ENCODE measurements at regions not wholly inside any gene's neighbourhood (a gene's known extent, or its start where the extent isn't known, plus 50 kb on each side); places are given as distances from the start of the nearest gene placed in this dataset.
"Not testable (repeated sequence)": the region's sequence is repeated elsewhere in the genome, so short reads cannot be mapped to it uniquely, and the experiment has no call there.

GRCh38 chr12:85424581-85425348, 144.7 kb downstream of the ALX1 start:
- WGBS, 4 donors, result 46 to 61% (median 49%) methylated on average over 10 of the region's 10 CpGs
- no peak for TF ChIP-seq POLR2A (IDR thresholded peaks at IDR 0.05)
- TF ChIP-seq, protein P1, sequence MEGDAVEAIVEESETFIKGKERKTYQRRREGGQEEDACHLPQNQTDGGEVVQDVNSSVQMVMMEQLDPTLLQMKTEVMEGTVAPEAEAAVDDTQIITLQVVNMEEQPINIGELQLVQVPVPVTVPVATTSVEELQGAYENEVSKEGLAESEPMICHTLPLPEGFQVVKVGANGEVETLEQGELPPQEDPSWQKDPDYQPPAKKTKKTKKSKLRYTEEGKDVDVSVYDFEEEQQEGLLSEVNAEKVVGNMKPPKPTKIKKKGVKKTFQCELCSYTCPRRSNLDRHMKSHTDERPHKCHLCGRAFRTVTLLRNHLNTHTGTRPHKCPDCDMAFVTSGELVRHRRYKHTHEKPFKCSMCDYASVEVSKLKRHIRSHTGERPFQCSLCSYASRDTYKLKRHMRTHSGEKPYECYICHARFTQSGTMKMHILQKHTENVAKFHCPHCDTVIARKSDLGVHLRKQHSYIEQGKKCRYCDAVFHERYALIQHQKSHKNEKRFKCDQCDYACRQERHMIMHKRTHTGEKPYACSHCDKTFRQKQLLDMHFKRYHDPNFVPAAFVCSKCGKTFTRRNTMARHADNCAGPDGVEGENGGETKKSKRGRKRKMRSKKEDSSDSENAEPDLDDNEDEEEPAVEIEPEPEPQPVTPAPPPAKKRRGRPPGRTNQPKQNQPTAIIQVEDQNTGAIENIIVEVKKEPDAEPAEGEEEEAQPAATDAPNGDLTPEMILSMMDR (IDR thresholded peaks at IDR 0.05), result peak in 6 of 12 donors; percentile 13 to 42 (median 27)

DNA sequence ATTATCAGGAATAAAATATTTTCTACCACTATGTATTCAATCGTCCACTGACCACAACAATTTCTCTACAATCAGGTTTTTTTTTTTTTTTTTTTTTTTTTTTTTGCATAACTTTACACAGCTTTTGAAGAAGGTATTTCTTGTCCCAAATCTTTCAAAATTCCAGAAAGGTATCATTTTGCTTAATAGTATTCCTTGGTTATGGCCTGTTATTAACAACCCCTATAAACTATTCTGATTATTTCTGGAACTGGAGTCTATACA, 145.3 kb downstream of the ALX1 start:
- Histone ChIP-seq H3K27ac (no peak overlapping the region), H3K36me3 (no peaks in the 10 kb centered on the region), H3K27me3 (peaks cover 0 to 26% (median 0%) of the 10 kb centered on the region in 9 donors), H3K4me1 (no peaks in the 10 kb centered on the region), H3K4me3 (no peak overlapping the region), H3K9me3 (no peaks in the 10 kb centered on the region)
- WGBS, 4 donors, result 11 to 38% (median 24%) methylated on average over 1 of the region's 1 CpG
- intact Hi-C loops (cut with DNase I), result no loop called here
- TF ChIP-seq POLR2A (IDR thresholded peaks at IDR 0.05), result no peak
- TF ChIP-seq, protein P1 (IDR thresholded peaks at IDR 0.05), result no peak
- DNase-seq (no peak), ATAC-seq (no peak)

More at GRCh38 chr12:85424581-85425348, 144.7 kb downstream of the ALX1 start:
- H3K36me3 ChIP-seq, result no peaks in the 10 kb centered on the region
- H3K27me3 ChIP-seq, result peaks cover 0 to 26% (median 0%) of the 10 kb centered on the region in 9 donors
- no peaks in the 10 kb centered on the region for H3K9me3 ChIP-seq
- ATAC-seq (no peak), DNase-seq (no peak)
- no peaks in the 10 kb centered on the region for H3K4me1 ChIP-seq
- no peak overlapping the region for H3K4me3 ChIP-seq
- H3K27ac ChIP-seq, result no peak overlapping the region
- intact Hi-C loops (cut with DNase I), result no loop called here

DNA sequence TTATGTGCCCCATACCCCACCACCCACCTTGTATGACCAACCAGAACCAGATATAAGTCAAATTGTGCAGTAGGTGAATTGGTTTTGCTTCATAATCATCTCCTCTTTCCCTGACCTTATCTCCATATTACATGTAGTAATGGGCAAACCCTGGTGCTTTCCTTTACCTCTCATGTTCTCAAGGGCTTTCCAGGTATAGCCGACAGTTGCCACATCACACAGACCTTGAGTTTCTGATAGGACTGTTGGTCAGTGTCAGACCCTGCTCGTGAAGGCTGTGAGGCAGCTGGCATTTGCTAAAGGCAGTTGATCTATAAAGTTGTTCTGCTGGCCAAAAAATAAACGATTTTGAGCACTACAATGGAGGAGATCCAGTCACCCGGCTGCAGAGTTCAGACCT, 145.9 kb downstream of the ALX1 start:
- Histone ChIP-seq H3K27ac (no peak overlapping the region), H3K4me3 (no peak overlapping the region), H3K27me3 (peaks cover 0 to 26% (median 0%) of the 10 kb centered on the region in 9 donors), H3K9me3 (no peaks in the 10 kb centered on the region), H3K4me1 (no peaks in the 10 kb centered on the region), H3K36me3 (no peaks in the 10 kb centered on the region)
- DNase-seq, result no peak
- intact Hi-C loops (cut with DNase I), result no loop called here
- WGBS, 4 donors, result 63 to 73% (median 67%) methylated on average over 4 of the region's 4 CpGs
- no peak for ATAC-seq
- TF ChIP-seq POLR2A (IDR thresholded peaks at IDR 0.05), result no peak
- TF ChIP-seq, protein P1 (IDR thresholded peaks at IDR 0.05), result no peak

GRCh38 chr12:85433148-85433547, 153.1 kb downstream of the ALX1 start:
- H3K4me3 ChIP-seq; H3K36me3 ChIP-seq; H3K27me3 ChIP-seq; H3K27ac ChIP-seq; intact Hi-C loops (cut with DNase I); DNase-seq; H3K9me3 ChIP-seq; H3K4me1 ChIP-seq; ATAC-seq: not testable (repeated sequence)

DNA sequence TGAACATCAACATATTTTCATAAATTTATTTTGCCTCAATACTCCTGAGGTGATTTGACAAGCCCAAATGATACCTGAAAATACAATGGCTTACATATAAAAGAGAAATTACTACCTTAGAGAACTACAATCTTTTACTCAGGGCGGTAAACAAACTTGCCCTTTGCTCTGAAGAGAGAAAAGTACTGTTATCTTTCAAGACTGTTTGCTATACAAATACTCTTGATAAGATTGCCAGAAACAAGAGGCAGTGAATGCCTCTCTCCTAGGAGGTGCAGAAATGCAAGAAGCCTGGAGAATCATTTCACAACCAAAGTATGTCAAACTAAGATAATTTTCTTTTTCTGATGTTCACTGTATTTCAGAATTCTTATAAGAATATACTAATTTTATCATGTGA, 160.3 kb downstream of the ALX1 start:
- intact Hi-C loops (cut with DNase I), result loop anchor here in 1 of 10 donors (10.0 kb wide), 1 partner anchor 365 kb away; no protein-coding TSS in a partner anchor
- WGBS, 4 donors, result 39 to 52% (median 44%) methylated on average over 1 of the region's 1 CpG
- no peaks in the 10 kb centered on the region for H3K36me3 ChIP-seq
- no peak overlapping the region for H3K4me3 ChIP-seq
- H3K27ac ChIP-seq, result no peak overlapping the region
- peaks cover 0 to 7% (median 0%) of the 10 kb centered on the region in 9 donors for H3K27me3 ChIP-seq
- H3K9me3 ChIP-seq, result peaks cover 0 to 11% (median 0%) of the 10 kb centered on the region in 12 donors
- no peaks in the 10 kb centered on the region for H3K4me1 ChIP-seq
- TF ChIP-seq, protein P1 (IDR thresholded peaks at IDR 0.05), result no peak
- no peak for TF ChIP-seq POLR2A (IDR thresholded peaks at IDR 0.05)
- no peak for DNase-seq
- ATAC-seq, result no peak
